Activated effector memory CD4-positive, alpha-beta T cell treated with anti-CD3 and anti-CD28 coated beads, Interleukin-2, amount 50 U/mL, for 16 hours (primary cell): ENCODE measurements at regions not wholly inside any gene's neighbourhood (a gene's known extent, or its start where the extent isn't known, plus 50 kb on each side); places are given as distances from the start of the nearest gene placed in this dataset.
A peak's percentile ranks its signal among the peaks of the same experiment; 100 is the strongest.

Experiments
- DNase-seq: peaks from one replicate; pipeline ENCODE4 v3.0.0-alpha.2; 2020

GRCh38 chr13:40476175-40476958, 190.1 kb downstream of the FOXO1 start:
- DNase-seq, result no peak

GRCh38 chr13:40477623-40478608, 188.5 kb downstream of the FOXO1 start:
- DNase-seq, result no peak

- no peak for DNase-seq
These were observed 187.7 kb downstream of the FOXO1 start for GRCh38 chr13:40478775-40479174.

- DNase-seq, result no peak
These were observed 187.1 kb downstream of the FOXO1 start for GRCh38 chr13:40479196-40479845.

GRCh38 chr13:40480012-40480914, 186.2 kb downstream of the FOXO1 start:
- DNase-seq, result no peak

- no peak for DNase-seq
These were observed 185.4 kb downstream of the FOXO1 start for GRCh38 chr13:40480915-40481516.

GRCh38 chr13:40483601-40484000, 182.8 kb downstream of the FOXO1 start:
- DNase-seq, result no peak

GRCh38 chr13:40484101-40484800, 182.2 kb downstream of the FOXO1 start:
- no peak for DNase-seq

GRCh38 chr13:40484974-40485373, 181.5 kb downstream of the FOXO1 start:
- peak; percentile 66 for DNase-seq

- peak; percentile 87 for DNase-seq
These were observed 180.6 kb downstream of the FOXO1 start for GRCh38 chr13:40485611-40486517.

- DNase-seq, result no peak
These were observed 179.8 kb downstream of the FOXO1 start for GRCh38 chr13:40486518-40487163.

- DNase-seq, result peak; percentile 64
These were observed 177.5 kb downstream of the FOXO1 start for GRCh38 chr13:40488869-40489391.

- DNase-seq, result peak; percentile 70
These were observed 176.2 kb downstream of the FOXO1 start for GRCh38 chr13:40490086-40490758.

GRCh38 chr13:40492511-40492910, 173.9 kb downstream of the FOXO1 start:
- no peak for DNase-seq

- DNase-seq, result no peak
These were observed 171.9 kb downstream of the FOXO1 start for GRCh38 chr13:40494513-40494912.

- no peak for DNase-seq
These were observed 171.4 kb downstream of the FOXO1 start for GRCh38 chr13:40494946-40495620.

- DNase-seq, result no peak
These were observed 170.8 kb downstream of the FOXO1 start for GRCh38 chr13:40495621-40496001.
